Heart left ventricle (tissue), 16 donors: ENCODE measurements at regions not wholly inside any gene's neighbourhood (a gene's known extent, or its start where the extent isn't known, plus 50 kb on each side); places are given as distances from the start of the nearest gene placed in this dataset.

Experiments used
- ATAC-seq, 4 donors: fragments of 200-7000 bp; cut with Tn5 transposase; one replicate each; pipeline ENCODE4 v1.9.1; 2020 to 2022; ENCODE audit warnings: moderate library complexity in 4 of 4, mild to moderate bottlenecking in 3 of 4, moderate number of reproducible peaks in 1 of 4
- DNase-seq, 5 donors: peaks; one replicate each; pipeline ENCODE4 v3.0.0-alpha.2; 2020
- H3K27ac ChIP-seq, 12 donors: fragments of 200-600 bp; sonication (generic) in 4 of 12; one replicate each; pipeline versions ENCODE4 v1.5.0 to v1.8.0; 2016 to 2022; ENCODE audit warnings: mild to moderate bottlenecking in 2 of 12
- H3K27me3 ChIP-seq, 9 donors: fragments of 200-600 bp; sonication (generic) in 2 of 9; one replicate each; pipeline versions ENCODE4 v1.5.1 to v1.8.0; 2016 to 2022; ENCODE audit warnings: mild to moderate bottlenecking in 3 of 9
- H3K36me3 ChIP-seq, 9 donors: fragments of 200-600 bp; sonication (generic) in 2 of 9; one replicate each; pipeline versions ENCODE4 v1.5.0 to v1.8.0; 2018 to 2022; ENCODE audit warnings: mild to moderate bottlenecking in 2 of 9
- H3K4me1 ChIP-seq, 12 donors: fragments of 200-600 bp; sonication (generic) in 4 of 12; one replicate each; pipeline versions ENCODE4 v1.5.0 to v1.8.0; 2016 to 2022; ENCODE audit warnings: mild to moderate bottlenecking in 3 of 12
- H3K4me3 ChIP-seq, 12 donors: fragments of 200-600 bp; sonication (generic) in 4 of 12; one replicate each; pipeline versions ENCODE4 v1.5.0 to v1.8.0; 2017 to 2022; ENCODE audit warnings: mild to moderate bottlenecking in 9 of 12, moderate library complexity in 4 of 12
- H3K9me3 ChIP-seq, 12 donors: fragments of 200-600 bp; sonication (generic) in 4 of 12; one replicate each; pipeline versions ENCODE4 v1.5.0 to v1.8.0; 2016 to 2022; ENCODE audit warnings: mild to moderate bottlenecking in 1 of 12
- CTCF ChIP-seq, 12 donors: fragments of 200-600 bp; sonication (generic) in 4 of 12; IDR thresholded peaks; one replicate each; pipeline versions ENCODE4 v1.5.0 to v1.8.0; 2018 to 2022; ENCODE audit warnings: antibody characterized with exemption in 12 of 12, mild to moderate bottlenecking in 5 of 12
- POLR2A ChIP-seq, 2 donors: fragments of 450-650 bp; IDR thresholded peaks; one replicate each; pipeline ENCODE4 v1.6.1; 2017; ENCODE audit warnings: antibody characterized with exemption in 2 of 2, mild to moderate bottlenecking in 2 of 2, moderate library complexity in 2 of 2
- WGBS, 4 donors: extraction: QIAGEN DNeasy Blood & Tissue Kit in 2 of 4; methylation state at CpG; one replicate each; pipeline versions ENCODE4 v1.1.5 to v1.1.7; 2013 to 2018; 5-methylcytosine and 5-hydroxymethylcytosine counted together
- intact Hi-C, 10 donors: fragments of 100-400 bp; cut with DNase I; formaldehyde crosslinking; loops; one replicate each; pipeline versions ENCODE4 v1.11.1 to v1.14.2; 2022
- donor health status: ischemic (EF 13 %, LVEDD 7.1; RV severe dilation, severe dysfunction).
- donor health status: healthy with polysubstance abuse.
- donor health status: DM: no; HTN: yes; CAD: no.
- donor health status: DM: no; HTN: no; CAD: no.
- donor health status: ischemic (EF 25% LVEDD 6.9; RV normal size, moderate dysfunction).
- donor health status: ischemic (EF 25% LVEDD 5.7; RV mildly dilated, moderate dysfunction).
- donor health status: healthy.
- donor health status: DM: yes; HTN: yes; CAD: no.
- donor health status: ischemic (EF 35%, LVEDD 5.7; RV mildly dilated, moderate dysfunction).
- donor health status: nonischemic (EF 11% LVEDD 7.7; RV severe dilation, severe dysfunction).
- donor health status: DM: yes; HTN: yes; CAD: no.
- donor health status: PGD.
- donor health status: ischemic (EF 29% LVEDD 5.4; RV normal size, mild dysfunction).
- donor health status: nonischemic (EF 23%, LVEDD 6.1; RV moderate dilation, normal function).

DNA sequence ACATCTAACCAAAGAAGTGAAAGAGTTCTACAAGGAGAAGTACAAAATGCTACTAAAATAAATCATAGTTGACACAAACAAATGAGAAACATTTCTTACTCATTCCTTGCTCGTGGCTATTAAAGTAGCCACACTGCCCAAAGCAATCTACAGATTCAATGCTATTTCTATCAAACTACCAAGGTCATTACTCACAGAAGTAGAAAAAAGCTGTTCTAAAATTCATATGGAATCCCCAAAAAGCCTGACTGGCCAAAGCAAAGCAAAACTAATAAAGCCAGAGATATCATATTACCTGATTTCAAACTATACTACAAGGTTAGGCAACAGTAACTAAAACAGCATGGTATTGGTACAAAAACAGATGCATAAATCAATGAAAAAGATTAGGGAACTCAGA is 305.6 kb downstream of the RPAP3 start:
- intact Hi-C loops: loop anchor here in 4 of 10 donors (5.0 to 10.0 kb wide), 3 partner anchors 318 to 368 kb away; no protein-coding TSS in a partner anchor
- ATAC-seq (no peak), DNase-seq (no peak)
- Histone ChIP-seq H3K27ac (no peak overlapping the region), H3K9me3 (peaks cover 0 to 29% (median 0%) of the 10 kb centered on the region in 12 donors), H3K4me3 (no peak overlapping the region), H3K36me3 (no peaks in the 10 kb centered on the region), H3K4me1 (peaks cover 0 to 6% (median 0%) of the 10 kb centered on the region in 12 donors), H3K27me3 (no peaks in the 10 kb centered on the region)
- 76 to 83% (median 80%) methylated on average over 1 of the region's 1 CpG for WGBS, 4 donors
- TF ChIP-seq CTCF (IDR thresholded peaks at IDR 0.05): no peak
- TF ChIP-seq POLR2A (IDR thresholded peaks at IDR 0.05): no peak

- Histone ChIP-seq H3K36me3 (no peaks in the 10 kb centered on the region), H3K4me3 (no peak overlapping the region), H3K27me3 (no peaks in the 10 kb centered on the region), H3K9me3 (peaks cover 0 to 29% (median 0%) of the 10 kb centered on the region in 12 donors), H3K4me1 (peaks cover 0 to 16% (median 6%) of the 10 kb centered on the region in 12 donors), H3K27ac (no peak overlapping the region)
- DNase-seq: no peak
- intact Hi-C loops: loop anchor here in 6 of 10 donors (2.0 to 10.0 kb wide), 5 partner anchors 323 to 365 kb away; partner anchors contain the start of genes AMIGO2 (in 1 of the 6) and PCED1B (in 1 of the 6)
- WGBS, 4 donors: 58 to 69% (median 66%) methylated on average over 4 of the region's 4 CpGs
- ATAC-seq: peak in 3 of 4 donors; percentile 61 to 74 (median 67)
- TF ChIP-seq CTCF (IDR thresholded peaks at IDR 0.05) (peak in 10 of 12 donors; percentile 20 to 52 (median 40)), POLR2A (IDR thresholded peaks at IDR 0.05) (no peak)
Measured at GRCh38 chr12:47397664-47398281, 308.1 kb downstream of the RPAP3 start.

GRCh38 chr12:47396902-47397663 is 308.7 kb downstream of the RPAP3 start:
- H3K9me3 ChIP-seq: peaks cover 0 to 29% (median 0%) of the 10 kb centered on the region in 12 donors
- H3K4me1 ChIP-seq: peaks cover 0 to 22% (median 9%) of the 10 kb centered on the region in 12 donors
- intact Hi-C loops: loop anchor here in 6 of 10 donors (2.0 to 10.0 kb wide), 5 partner anchors 322 to 365 kb away; partner anchors contain the start of genes AMIGO2 (in 1 of the 6) and PCED1B (in 1 of the 6)
- no peak overlapping the region for H3K4me3 ChIP-seq
- H3K27ac ChIP-seq: peak overlapping the region in 1 of 12 donors; percentile 4
- no peak for ATAC-seq
- H3K27me3 ChIP-seq: no peaks in the 10 kb centered on the region
- no peaks in the 10 kb centered on the region for H3K36me3 ChIP-seq
- TF ChIP-seq POLR2A (IDR thresholded peaks at IDR 0.05) (no peak), CTCF (IDR thresholded peaks at IDR 0.05) (no peak)
- no peak for DNase-seq
- WGBS, 4 donors: 92 to 100% (median 95%) methylated on average over 1 of the region's 1 CpG

- intact Hi-C loops: loop anchor here in 3 of 10 donors (10.0 kb wide), 3 partner anchors 319 to 359 kb away; partner anchors contain the start of genes AMIGO2 (in 1 of the 3) and PCED1B (in 1 of the 3)
- Histone ChIP-seq H3K36me3 (no peaks in the 10 kb centered on the region), H3K4me3 (no peak overlapping the region), H3K4me1 (peaks cover 0 to 33% (median 9%) of the 10 kb centered on the region in 12 donors), H3K27ac (peak overlapping the region in 2 of 12 donors; percentile 38 to 71), H3K27me3 (no peaks in the 10 kb centered on the region), H3K9me3 (peaks cover 0 to 26% (median 0%) of the 10 kb centered on the region in 12 donors)
- ATAC-seq (no peak), DNase-seq (no peak)
- WGBS, 4 donors: 77 to 80% (median 79%) methylated on average over 4 of the region's 4 CpGs
- TF ChIP-seq CTCF (IDR thresholded peaks at IDR 0.05) (no peak), POLR2A (IDR thresholded peaks at IDR 0.05) (no peak)
Measured at GRCh38 chr12:47394070-47394469, 311.8 kb downstream of the RPAP3 start.
